ENCODE measurements at regions not wholly inside any gene's neighbourhood (a gene's known extent, or its start where the extent isn't known, plus 50 kb on each side); places are given as distances from the start of the nearest gene placed in this dataset.

- no peak overlapping the region for H3T11ph ChIP-seq (ENCODE audit: low read length)
- Mint-ChIP-seq H3K9me3 (no peaks in the 10 kb centered on the region; a peak in 1 of 5 replicates), H3K27ac (no peak overlapping the region), H3K4me1 (no peaks in the 10 kb centered on the region), H3K36me3 (ENCODE audit: insufficient read depth in 1 of 3, low read depth in 3 of 3) (no peaks in the 10 kb centered on the region), H3K27me3 (ENCODE audit: low read depth) (no peaks in the 10 kb centered on the region), H3K4me3 (no peak overlapping the region)
- no peak overlapping the region for H2BK15ac ChIP-seq (ENCODE audit: low read depth, low read length)
- no peaks in the 10 kb centered on the region for H3K23me2 ChIP-seq (ENCODE audit: insufficient read length, low read depth, low read length, poor library complexity, severe bottlenecking)
- no peak overlapping the region for H4K8ac ChIP-seq (replicated peaks; ENCODE audit: insufficient read length, low read depth, low read length)
- H3K9ac ChIP-seq (ENCODE audit: extremely low read depth, insufficient read length, low read length), result no peak overlapping the region
- H3K79me1 ChIP-seq (ENCODE audit: insufficient read depth, low read depth, low read length, poor library complexity, severe bottlenecking), result no peaks in the 10 kb centered on the region
- H4K91ac ChIP-seq (ENCODE audit: insufficient read length, low read depth, low read length), result no peak overlapping the region
- H3K9me3 ChIP-seq (ENCODE audit: control insufficient read depth, low read depth, low read length), result no peaks in the 10 kb centered on the region
- H2BK12ac ChIP-seq (ENCODE audit: insufficient read length, low read depth, low read length), result no peak overlapping the region
- H4K20me1 ChIP-seq (ENCODE audit: control insufficient read depth, insufficient read depth, insufficient read length), result no peaks in the 10 kb centered on the region
- H3K56ac ChIP-seq (ENCODE audit: insufficient read length, low read depth, low read length), result no peak overlapping the region
- no peak overlapping the region for H3K14ac ChIP-seq (ENCODE audit: insufficient read depth, low read length)
- no peak overlapping the region for H4K5ac ChIP-seq (ENCODE audit: insufficient read length, low read depth, low read length)
- no CpG with 5 or more reads among the region's 4 CpGs for WGBS (ENCODE audit: extremely low coverage, insufficient read length, low lambda C conversion rate)
- H2AFZ ChIP-seq (ENCODE audit: low read length), result no peak overlapping the region
- no peak overlapping the region for H2BK20ac ChIP-seq (ENCODE audit: low read depth, low read length, poor library complexity, severe bottlenecking)
- no peak overlapping the region for H2BK120ac ChIP-seq (ENCODE audit: low read depth, low read length, poor library complexity, severe bottlenecking)
- no peak overlapping the region for H3K27ac ChIP-seq (ENCODE audit: insufficient read length, low read depth, low read length)
- no peak for DNase-seq
- H3K4ac ChIP-seq (ENCODE audit: low read depth, low read length), result no peak overlapping the region
- H2AK5ac ChIP-seq (ENCODE audit: insufficient read length, low read length), result no peak overlapping the region
- no peaks in the 10 kb centered on the region for H3K79me2 ChIP-seq (ENCODE audit: insufficient read depth, low read length)
- no peak overlapping the region for H3K18ac ChIP-seq (ENCODE audit: insufficient read length, low read depth, low read length)
- H3K4me1 ChIP-seq (ENCODE audit: insufficient read depth, low read length), result no peaks in the 10 kb centered on the region
- no peak overlapping the region for H3K23ac ChIP-seq (ENCODE audit: insufficient read length, low read depth, low read length)
- H3K4me2 ChIP-seq (ENCODE audit: insufficient read depth, insufficient read length, low read length), result no peak overlapping the region
- TF ChIP-seq, protein P1, sequence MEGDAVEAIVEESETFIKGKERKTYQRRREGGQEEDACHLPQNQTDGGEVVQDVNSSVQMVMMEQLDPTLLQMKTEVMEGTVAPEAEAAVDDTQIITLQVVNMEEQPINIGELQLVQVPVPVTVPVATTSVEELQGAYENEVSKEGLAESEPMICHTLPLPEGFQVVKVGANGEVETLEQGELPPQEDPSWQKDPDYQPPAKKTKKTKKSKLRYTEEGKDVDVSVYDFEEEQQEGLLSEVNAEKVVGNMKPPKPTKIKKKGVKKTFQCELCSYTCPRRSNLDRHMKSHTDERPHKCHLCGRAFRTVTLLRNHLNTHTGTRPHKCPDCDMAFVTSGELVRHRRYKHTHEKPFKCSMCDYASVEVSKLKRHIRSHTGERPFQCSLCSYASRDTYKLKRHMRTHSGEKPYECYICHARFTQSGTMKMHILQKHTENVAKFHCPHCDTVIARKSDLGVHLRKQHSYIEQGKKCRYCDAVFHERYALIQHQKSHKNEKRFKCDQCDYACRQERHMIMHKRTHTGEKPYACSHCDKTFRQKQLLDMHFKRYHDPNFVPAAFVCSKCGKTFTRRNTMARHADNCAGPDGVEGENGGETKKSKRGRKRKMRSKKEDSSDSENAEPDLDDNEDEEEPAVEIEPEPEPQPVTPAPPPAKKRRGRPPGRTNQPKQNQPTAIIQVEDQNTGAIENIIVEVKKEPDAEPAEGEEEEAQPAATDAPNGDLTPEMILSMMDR (conservative IDR thresholded peaks at IDR 0.05), result no peak
- H3K27me3 ChIP-seq (ENCODE audit: insufficient read depth, low read length), result no peaks in the 10 kb centered on the region
- no peak overlapping the region for H2BK5ac ChIP-seq (ENCODE audit: insufficient read length, low read length)
Observed at GRCh38 chr18:73384246-73384645, 516.5 kb upstream of the NETO1 start.

Measured in H9 (cell line).